ENCODE measurements at regions not wholly inside any gene's neighbourhood (a gene's known extent, or its start where the extent isn't known, plus 50 kb on each side); places are given as distances from the start of the nearest gene placed in this dataset.

DNA sequence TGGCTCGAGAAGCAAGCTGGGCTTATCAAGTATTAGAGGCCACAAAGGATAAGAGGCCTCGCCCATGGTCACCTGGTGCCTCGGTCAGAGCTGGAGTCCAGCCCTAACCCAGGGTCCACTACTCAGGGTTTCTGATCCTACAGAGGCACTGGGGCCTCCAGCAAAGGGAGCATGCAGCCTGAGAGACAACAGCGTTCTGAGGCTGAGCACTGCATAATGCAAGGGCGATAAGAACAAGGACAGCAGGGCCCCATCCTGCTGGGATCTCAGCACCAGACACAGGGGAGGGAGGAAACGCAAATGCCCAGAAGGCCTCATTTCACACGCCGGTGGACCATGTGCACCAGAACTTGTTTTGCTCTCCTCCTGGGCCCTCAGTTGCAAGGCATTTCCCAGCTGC is 63.0 kb downstream of the C5orf15 start:
- no peak for DNase-seq

GRCh38 chr5:133904641-133905040 is 63.8 kb downstream of the C5orf15 start:
- no peak for DNase-seq

GRCh38 chr5:133902511-133903118 is 65.8 kb downstream of the C5orf15 start:
- DNase-seq, result no peak

DNA sequence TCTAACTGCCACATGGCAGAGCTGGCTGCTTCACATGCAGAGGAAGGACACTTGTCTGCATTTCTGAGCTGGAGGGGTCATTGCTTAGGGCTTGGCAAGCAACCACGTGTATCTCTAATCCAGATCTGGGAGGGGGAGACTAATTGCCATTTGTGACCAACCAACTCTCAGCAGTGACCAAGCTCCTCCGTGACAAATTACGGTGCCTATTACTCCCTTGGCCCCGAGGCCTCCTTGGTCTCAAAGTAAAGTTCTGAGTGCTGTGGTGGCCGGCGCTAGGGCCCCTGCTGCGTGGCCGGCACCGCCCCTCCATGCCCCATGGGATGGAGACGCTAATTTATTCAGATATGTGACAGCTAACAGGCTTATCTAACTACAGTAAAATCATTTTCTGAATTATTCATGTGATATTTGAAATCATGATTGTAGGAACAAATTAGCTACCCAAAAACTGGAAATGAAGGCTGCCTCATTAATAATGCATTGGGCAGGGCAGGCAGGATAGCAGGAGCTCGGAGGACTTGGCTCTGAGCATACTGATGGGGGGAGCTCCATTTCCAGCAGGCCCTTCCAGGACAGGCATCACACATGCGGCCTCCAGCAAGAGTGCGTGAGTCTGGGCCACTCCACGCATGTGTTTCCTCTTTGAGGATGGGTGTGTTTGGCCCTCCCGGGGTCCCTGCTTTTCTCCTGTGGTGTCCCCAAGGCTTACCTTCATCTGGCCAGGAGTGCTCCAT is 67.7 kb downstream of the C5orf15 start:
- no peak for DNase-seq

- no peak for DNase-seq
Observed at GRCh38 chr5:133899506-133899905, 68.9 kb downstream of the C5orf15 start.

- DNase-seq, result no peak
Observed at GRCh38 chr5:133898440-133898839, 70.0 kb downstream of the C5orf15 start.

DNA sequence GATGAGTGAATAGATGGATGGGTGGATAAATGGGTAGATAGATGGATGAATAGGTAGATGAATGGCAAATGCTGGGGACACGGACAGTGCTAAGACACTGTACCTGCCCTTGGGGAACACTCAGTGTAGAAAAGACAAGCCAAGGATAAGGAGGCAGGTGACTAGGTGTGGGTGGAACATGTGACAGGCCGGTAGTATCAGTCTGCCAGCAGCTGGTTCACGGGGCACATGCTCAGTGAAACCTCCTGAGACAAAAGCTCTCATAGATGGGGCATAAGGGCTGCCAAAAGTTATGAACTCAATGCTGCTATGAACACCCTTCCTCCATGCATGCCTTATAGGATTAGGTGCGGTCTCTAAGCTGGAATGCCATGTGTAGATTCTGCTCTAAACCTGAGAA is 71.0 kb downstream of the C5orf15 start:
- DNase-seq, result no peak

DNA sequence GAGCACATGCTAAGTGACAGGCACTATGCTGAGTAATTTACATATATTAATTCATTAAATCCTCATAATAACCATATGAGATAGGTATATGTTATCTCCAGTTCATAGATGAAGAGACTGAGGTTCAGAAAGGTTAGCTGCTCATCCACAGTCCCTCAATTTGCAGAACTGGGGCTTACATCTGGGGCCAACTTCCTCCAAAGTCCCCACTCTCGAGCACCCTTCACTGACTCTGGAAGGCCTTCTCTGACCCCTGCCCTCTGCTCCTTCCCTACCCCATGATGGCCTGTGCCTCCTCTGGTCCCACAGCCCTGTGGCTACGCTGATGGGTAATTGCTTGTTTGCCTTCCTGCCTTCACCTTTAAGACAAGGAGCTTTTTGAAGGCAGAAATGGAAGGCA is 71.6 kb downstream of the C5orf15 start:
- no peak for DNase-seq

- DNase-seq, result no peak
Observed at GRCh38 chr5:133895979-133896845, 72.2 kb downstream of the C5orf15 start.

- no peak for DNase-seq
Observed at GRCh38 chr5:133894143-133894542, 74.3 kb downstream of the C5orf15 start.

GRCh38 chr5:133892774-133893173 is 75.7 kb downstream of the C5orf15 start:
- no peak for DNase-seq

GRCh38 chr5:133892306-133892705 is 76.1 kb downstream of the C5orf15 start:
- no peak for DNase-seq

GRCh38 chr5:133891390-133891789 is 77.0 kb downstream of the C5orf15 start:
- no peak for DNase-seq

DNA sequence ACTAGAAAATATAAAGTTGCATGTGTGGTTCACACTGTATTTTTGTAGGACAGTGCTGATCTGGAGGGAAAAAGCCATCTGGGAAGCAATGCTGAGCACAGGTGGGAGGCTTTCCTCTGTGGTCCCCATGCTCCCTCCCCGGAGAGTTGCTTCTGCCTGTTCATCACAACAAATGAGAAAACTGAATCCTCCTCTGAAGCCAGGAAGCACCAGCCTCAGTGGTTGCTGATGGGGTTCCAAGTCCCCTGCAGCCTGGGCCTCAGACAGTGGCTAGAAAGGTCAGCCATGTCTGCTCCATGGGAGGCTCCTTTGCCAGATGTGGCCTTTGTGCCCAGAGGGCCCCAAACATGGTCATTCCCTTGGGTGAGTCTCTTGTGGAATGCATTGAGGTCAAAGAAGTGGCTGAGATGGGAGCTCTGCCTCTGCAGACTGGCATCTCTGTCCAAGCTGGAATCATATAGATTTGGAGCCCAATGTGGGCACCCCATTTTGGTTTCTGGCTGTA is 77.6 kb downstream of the C5orf15 start:
- no peak for DNase-seq

DNA sequence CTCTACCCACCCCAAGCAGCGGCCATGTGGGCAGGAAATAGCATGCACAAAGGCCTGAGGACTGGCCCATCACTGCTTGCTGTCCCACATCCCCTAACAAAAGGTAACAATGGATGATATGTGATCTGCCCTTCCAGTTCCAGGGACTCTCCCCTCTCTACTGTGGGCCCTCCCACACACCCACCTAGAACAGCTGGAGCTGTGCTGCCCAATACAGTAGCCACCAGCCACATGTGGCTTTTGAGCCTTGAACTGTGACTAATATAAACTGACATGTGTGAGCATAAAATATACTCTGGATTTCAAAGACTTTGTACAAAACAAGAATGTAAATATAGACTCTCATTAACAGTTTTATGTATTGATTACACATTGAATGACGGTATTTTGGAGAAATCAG is 78.1 kb downstream of the C5orf15 start:
- no peak for DNase-seq

- DNase-seq, result no peak
Observed at GRCh38 chr5:133889271-133889905, 79.0 kb downstream of the C5orf15 start.

GRCh38 chr5:133888625-133888991 is 79.8 kb downstream of the C5orf15 start:
- DNase-seq, result no peak

GRCh38 chr5:133885566-133885965 is 82.9 kb downstream of the C5orf15 start:
- DNase-seq, result no peak

GRCh38 chr5:133884569-133885311 is 83.7 kb downstream of the C5orf15 start:
- no peak for DNase-seq

- no peak for DNase-seq
Observed at GRCh38 chr5:133883916-133884315, 84.5 kb downstream of the C5orf15 start.

DNA sequence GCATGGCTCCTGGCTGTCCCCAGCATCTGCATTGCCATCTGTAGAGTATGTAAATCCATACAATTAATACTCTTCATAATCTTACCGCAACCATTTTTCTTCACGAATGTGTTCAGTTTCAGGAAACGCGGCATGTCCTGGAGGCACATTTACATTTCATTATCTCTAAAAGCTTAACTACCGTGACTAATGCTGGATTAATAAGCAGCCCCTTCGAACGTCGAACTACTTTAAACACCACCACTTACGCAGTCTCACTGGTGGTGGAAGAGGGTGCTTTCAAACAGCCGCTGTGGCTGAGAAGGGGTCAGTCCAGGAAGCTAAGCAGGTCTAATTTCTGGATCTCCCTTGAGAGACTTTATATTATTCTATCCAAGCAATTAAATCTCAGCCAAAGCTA is 85.6 kb downstream of the C5orf15 start:
- DNase-seq, result no peak

GRCh38 chr5:133882389-133882695 is 86.1 kb downstream of the C5orf15 start:
- no peak for DNase-seq

Data from dermis blood vessel endothelial cell (primary cell).